Left lung (tissue), 4 donors: ENCODE measurements at regions not wholly inside any gene's neighbourhood (a gene's known extent, or its start where the extent isn't known, plus 50 kb on each side); places are given as distances from the start of the nearest gene placed in this dataset.
A peak's percentile ranks its signal among the peaks of the same experiment; 100 is the strongest.

Experiments used
- ATAC-seq: fragments of 200-7000 bp; cut with Tn5 transposase; one replicate; pipeline ENCODE4 v1.9.1; 2020; ENCODE audit warnings: moderate library complexity
- DNase-seq, 4 donors: peaks; one replicate each; pipeline ENCODE4 v3.0.0-alpha.2; 2013 to 2020
- H3K27ac ChIP-seq, 2 donors: fragments of 200-600 bp; sonication (generic) in 1 of 2; one replicate each; pipeline versions ENCODE4 v1.5.0 to v1.8.0; 2020 to 2021
- H3K27me3 ChIP-seq, 2 donors: fragments of 200-600 bp; sonication (generic) in 1 of 2; one replicate each; pipeline versions ENCODE4 v1.5.0 to v1.8.0; 2020 to 2021
- H3K36me3 ChIP-seq, 2 donors: fragments of 200-600 bp; sonication (generic) in 1 of 2; one replicate each; pipeline versions ENCODE4 v1.5.0 to v1.8.0; 2020 to 2021
- H3K4me1 ChIP-seq, 2 donors: fragments of 200-600 bp; one replicate each; pipeline ENCODE4 v1.8.0; 2021
- H3K4me3 ChIP-seq, 2 donors: fragments of 200-600 bp; sonication (generic) in 1 of 2; one replicate each; pipeline versions ENCODE4 v1.5.0 to v1.8.0; 2020 to 2021; ENCODE audit warnings: mild to moderate bottlenecking in 1 of 2
- H3K9me3 ChIP-seq, 2 donors: fragments of 200-600 bp; sonication (generic) in 1 of 2; one replicate each; pipeline versions ENCODE4 v1.5.0 to v1.8.0; 2020 to 2021
- CTCF ChIP-seq, 2 donors: fragments of 200-600 bp; sonication (generic) in 1 of 2; IDR thresholded peaks; one replicate each; pipeline versions ENCODE4 v1.5.0 to v1.8.0; 2021; ENCODE audit warnings: antibody characterized with exemption in 2 of 2
- intact Hi-C, 2 donors: fragments of 100-400 bp; cut with DNase I; formaldehyde crosslinking; loops; one replicate each; pipeline versions ENCODE4 v1.11.2 to v1.14.2; 2022
- donor health status: DM: no; HTN: yes; CAD: no.
- donor health status: DM: no; HTN: no; CAD: no.

GRCh38 chr12:114945351-114945750 lies 261.4 kb upstream of the TBX3 start:
- H3K36me3 ChIP-seq = no peaks in the 10 kb centered on the region
- no peak overlapping the region for H3K4me3 ChIP-seq
- no peaks in the 10 kb centered on the region for H3K27me3 ChIP-seq
- no peak overlapping the region for H3K27ac ChIP-seq
- ATAC-seq (no peak), DNase-seq (no peak)
- H3K9me3 ChIP-seq = no peaks in the 10 kb centered on the region
- no peak for TF ChIP-seq CTCF (IDR thresholded peaks at IDR 0.05)
- no peaks in the 10 kb centered on the region for H3K4me1 ChIP-seq
- intact Hi-C loops = no loop called here

DNA sequence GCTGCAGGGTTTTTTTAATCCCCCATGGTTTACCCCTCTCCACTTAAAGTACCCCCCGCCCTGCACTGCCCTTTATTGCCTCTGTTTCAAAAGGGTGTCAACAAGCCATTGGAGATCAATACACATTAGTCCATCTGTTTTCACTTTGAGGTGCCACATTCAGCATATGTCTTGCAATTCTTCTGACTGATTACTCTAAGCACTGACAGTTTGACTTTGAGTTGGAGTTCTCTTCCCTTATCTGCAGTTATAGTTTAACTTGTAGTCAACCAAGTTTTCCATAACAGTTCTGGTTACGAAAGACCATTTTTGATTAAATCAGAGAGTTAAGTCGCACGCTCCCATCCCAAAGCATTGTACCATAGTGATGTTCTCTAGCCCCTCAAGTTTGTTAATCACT lies 260.8 kb upstream of the TBX3 start:
- H3K4me3 ChIP-seq = no peak overlapping the region
- no peaks in the 10 kb centered on the region for H3K4me1 ChIP-seq
- no peaks in the 10 kb centered on the region for H3K27me3 ChIP-seq
- DNase-seq (no peak), ATAC-seq (no peak)
- no peak for TF ChIP-seq CTCF (IDR thresholded peaks at IDR 0.05)
- no peak overlapping the region for H3K27ac ChIP-seq
- intact Hi-C loops = no loop called here
- no peaks in the 10 kb centered on the region for H3K9me3 ChIP-seq
- H3K36me3 ChIP-seq = no peaks in the 10 kb centered on the region

DNA sequence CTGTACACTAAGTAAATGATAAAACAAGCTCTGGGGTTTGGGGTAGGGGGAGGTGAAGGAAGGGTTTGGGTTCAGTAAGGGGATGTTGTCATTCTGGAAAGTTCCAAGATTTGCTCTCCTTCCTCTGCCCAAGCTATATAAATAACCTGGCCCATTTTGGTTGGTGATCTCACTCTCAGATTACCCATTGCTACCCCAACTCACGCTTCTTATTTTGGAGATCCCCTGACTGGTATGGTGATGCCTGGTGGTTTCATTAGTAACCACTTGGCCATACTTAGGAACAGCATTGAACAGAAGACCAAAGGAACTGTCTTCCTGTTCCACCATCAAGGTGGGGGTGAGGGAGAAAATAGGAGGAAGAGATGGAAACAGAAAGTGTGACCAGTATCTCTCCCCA lies 259.6 kb upstream of the TBX3 start:
- no peak for TF ChIP-seq CTCF (IDR thresholded peaks at IDR 0.05)
- H3K4me3 ChIP-seq = no peak overlapping the region
- H3K36me3 ChIP-seq = no peaks in the 10 kb centered on the region
- ATAC-seq (no peak), DNase-seq (no peak)
- H3K27ac ChIP-seq = no peak overlapping the region
- H3K4me1 ChIP-seq = no peaks in the 10 kb centered on the region
- intact Hi-C loops = no loop called here
- no peaks in the 10 kb centered on the region for H3K27me3 ChIP-seq
- H3K9me3 ChIP-seq = no peaks in the 10 kb centered on the region

DNA sequence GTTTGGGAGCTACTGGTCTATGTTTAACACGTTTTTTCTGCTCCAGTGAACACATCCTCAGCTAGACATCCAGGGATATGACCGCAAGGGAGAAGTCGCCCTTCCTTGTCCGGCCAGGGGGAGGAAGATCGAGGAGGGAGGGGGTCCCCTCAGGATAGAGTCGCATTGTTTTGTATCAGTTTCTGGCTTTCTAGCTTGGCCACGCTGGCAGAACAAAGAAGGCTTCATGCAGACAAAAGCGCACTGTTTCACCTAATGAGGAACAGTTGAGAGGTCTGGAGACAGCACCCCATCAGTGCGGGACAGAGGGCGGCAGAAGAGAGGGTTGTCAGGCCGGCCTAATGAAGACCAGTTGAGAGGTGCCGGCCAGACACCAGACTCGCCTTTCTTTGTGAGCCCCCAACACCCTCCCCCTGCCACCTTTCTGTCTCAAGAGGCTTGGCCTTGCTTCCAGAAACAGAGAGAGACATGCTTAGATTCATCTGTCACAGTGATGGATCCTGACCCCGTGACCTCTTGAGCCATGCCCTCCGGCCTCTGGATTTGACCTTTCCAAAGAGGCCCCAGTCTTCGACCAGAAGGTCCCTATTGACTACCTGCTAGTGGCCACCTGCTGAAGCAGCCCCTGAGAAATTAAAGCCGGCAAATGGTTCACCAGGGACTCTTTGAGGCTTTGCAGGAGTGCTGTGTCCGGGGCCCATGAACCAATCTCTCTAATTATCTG lies 254.7 kb upstream of the TBX3 start:
- Histone ChIP-seq H3K27me3 (no peaks in the 10 kb centered on the region), H3K36me3 (no peaks in the 10 kb centered on the region), H3K27ac (no peak overlapping the region), H3K4me1 (no peaks in the 10 kb centered on the region), H3K4me3 (no peak overlapping the region), H3K9me3 (no peaks in the 10 kb centered on the region)
- no peak for TF ChIP-seq CTCF (IDR thresholded peaks at IDR 0.05)
- intact Hi-C loops = no loop called here
- no peak for ATAC-seq
- no peak for DNase-seq

- TF ChIP-seq CTCF (IDR thresholded peaks at IDR 0.05) = no peak
- H3K36me3 ChIP-seq = no peaks in the 10 kb centered on the region
- no peak overlapping the region for H3K4me3 ChIP-seq
- intact Hi-C loops = no loop called here
- ATAC-seq = peak; percentile 78
- no peak overlapping the region for H3K27ac ChIP-seq
- H3K4me1 ChIP-seq = no peaks in the 10 kb centered on the region
- no peak for DNase-seq
- H3K9me3 ChIP-seq = no peaks in the 10 kb centered on the region
- H3K27me3 ChIP-seq = no peaks in the 10 kb centered on the region
Measured at GRCh38 chr12:114936148-114937079, 252.4 kb upstream of the TBX3 start.
